ENCODE measurements at regions not wholly inside any gene's neighbourhood (a gene's known extent, or its start where the extent isn't known, plus 50 kb on each side); places are given as distances from the start of the nearest gene placed in this dataset.

DNA sequence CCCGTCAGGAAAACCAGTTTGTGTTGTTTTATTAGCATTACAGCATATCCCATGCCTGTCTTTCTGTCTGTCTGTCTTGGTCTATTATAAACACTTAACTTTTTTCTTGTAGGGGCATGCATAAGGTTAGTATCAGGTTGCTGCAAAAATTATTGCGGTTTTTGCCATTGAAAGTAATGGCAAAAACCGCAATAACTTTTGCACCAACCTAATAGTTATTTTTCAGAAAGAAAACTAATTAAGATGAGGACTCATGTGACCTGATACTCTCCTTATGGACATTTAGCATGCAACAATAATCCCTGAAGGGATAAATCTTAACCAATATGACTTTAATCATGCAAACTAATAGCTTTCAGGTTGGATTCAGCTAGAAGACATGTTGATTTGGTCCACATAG is 326.7 kb upstream of the SUCLG2 start:
- no peak overlapping the region for H3K4me3 ChIP-seq (ENCODE audit: control insufficient read depth, low read depth, low read length)
- DNase-seq (ENCODE audit: low read depth): no peak
- TF ChIP-seq, protein P1, sequence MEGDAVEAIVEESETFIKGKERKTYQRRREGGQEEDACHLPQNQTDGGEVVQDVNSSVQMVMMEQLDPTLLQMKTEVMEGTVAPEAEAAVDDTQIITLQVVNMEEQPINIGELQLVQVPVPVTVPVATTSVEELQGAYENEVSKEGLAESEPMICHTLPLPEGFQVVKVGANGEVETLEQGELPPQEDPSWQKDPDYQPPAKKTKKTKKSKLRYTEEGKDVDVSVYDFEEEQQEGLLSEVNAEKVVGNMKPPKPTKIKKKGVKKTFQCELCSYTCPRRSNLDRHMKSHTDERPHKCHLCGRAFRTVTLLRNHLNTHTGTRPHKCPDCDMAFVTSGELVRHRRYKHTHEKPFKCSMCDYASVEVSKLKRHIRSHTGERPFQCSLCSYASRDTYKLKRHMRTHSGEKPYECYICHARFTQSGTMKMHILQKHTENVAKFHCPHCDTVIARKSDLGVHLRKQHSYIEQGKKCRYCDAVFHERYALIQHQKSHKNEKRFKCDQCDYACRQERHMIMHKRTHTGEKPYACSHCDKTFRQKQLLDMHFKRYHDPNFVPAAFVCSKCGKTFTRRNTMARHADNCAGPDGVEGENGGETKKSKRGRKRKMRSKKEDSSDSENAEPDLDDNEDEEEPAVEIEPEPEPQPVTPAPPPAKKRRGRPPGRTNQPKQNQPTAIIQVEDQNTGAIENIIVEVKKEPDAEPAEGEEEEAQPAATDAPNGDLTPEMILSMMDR (IDR thresholded peaks at IDR 0.05; ENCODE audit: control insufficient read depth, insufficient read depth, low read depth, low read length, missing control alignments): no peak

DNA sequence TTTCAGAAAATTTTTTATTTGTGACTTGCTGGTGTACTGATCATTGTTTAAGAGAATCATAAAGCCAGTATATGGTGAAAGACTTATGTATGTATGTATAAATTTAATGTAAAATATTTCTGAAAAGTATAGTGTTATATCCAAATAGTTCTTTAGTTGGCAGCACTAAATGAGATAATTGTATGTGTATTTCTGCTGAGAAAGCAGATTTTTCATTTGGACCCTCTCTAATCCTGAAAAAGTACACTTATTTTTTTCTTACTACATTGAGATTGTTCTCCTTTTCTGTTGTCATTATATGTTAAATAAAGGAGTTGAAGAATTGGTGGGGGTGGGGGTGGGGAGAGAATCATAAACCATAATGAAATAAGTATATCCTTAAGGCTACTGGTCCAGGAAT is 324.9 kb upstream of the SUCLG2 start:
- DNase-seq (ENCODE audit: low read depth): no peak
- TF ChIP-seq, protein P1 (IDR thresholded peaks at IDR 0.05; ENCODE audit: control insufficient read depth, insufficient read depth, low read depth, low read length, missing control alignments): no peak
- H3K4me3 ChIP-seq (ENCODE audit: control insufficient read depth, low read depth, low read length): no peak overlapping the region

- TF ChIP-seq, protein P1 (IDR thresholded peaks at IDR 0.05; ENCODE audit: control insufficient read depth, insufficient read depth, low read depth, low read length, missing control alignments): no peak
- no peak for DNase-seq (ENCODE audit: low read depth)
- no peak overlapping the region for H3K4me3 ChIP-seq (ENCODE audit: control insufficient read depth, low read depth, low read length)
Observed at GRCh38 chr3:67977762-67978161, 323.4 kb upstream of the SUCLG2 start.

DNA sequence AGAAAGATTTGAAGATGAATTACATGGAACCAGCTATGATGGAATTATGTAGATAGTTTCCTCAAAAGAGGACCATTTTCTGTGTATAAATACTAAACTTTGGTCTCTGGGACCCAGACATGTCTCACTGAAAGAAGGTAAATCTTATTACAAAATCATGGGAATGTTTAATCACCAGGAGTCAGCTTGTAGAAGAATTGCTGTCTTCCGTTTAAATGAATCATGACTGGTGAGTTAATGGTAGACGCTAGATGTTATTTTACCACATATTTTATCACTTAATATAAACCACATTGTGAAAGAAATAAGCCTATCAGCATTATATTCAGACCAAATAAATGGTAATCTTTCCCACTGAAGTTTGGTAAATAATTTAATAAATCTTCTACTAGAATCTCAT is 322.3 kb upstream of the SUCLG2 start:
- TF ChIP-seq, protein P1 (IDR thresholded peaks at IDR 0.05; ENCODE audit: control insufficient read depth, insufficient read depth, low read depth, low read length, missing control alignments): no peak
- no peak overlapping the region for H3K4me3 ChIP-seq (ENCODE audit: control insufficient read depth, low read depth, low read length)
- DNase-seq (ENCODE audit: low read depth): no peak

- no peak for DNase-seq (ENCODE audit: low read depth)
- TF ChIP-seq, protein P1 (IDR thresholded peaks at IDR 0.05; ENCODE audit: control insufficient read depth, insufficient read depth, low read depth, low read length, missing control alignments): no peak
- H3K4me3 ChIP-seq (ENCODE audit: control insufficient read depth, low read depth, low read length): no peak overlapping the region
Observed at GRCh38 chr3:67964596-67964995, 310.2 kb upstream of the SUCLG2 start.

GRCh38 chr3:67957268-67957667 is 302.9 kb upstream of the SUCLG2 start:
- TF ChIP-seq, protein P1 (IDR thresholded peaks at IDR 0.05; ENCODE audit: control insufficient read depth, insufficient read depth, low read depth, low read length, missing control alignments): no peak
- no peak for DNase-seq (ENCODE audit: low read depth)
- H3K4me3 ChIP-seq (ENCODE audit: control insufficient read depth, low read depth, low read length): no peak overlapping the region

Measured in AG09309 (cell line).